Ascending aorta (tissue), 2 donors: ENCODE measurements at regions not wholly inside any gene's neighbourhood (a gene's known extent, or its start where the extent isn't known, plus 50 kb on each side); places are given as distances from the start of the nearest gene placed in this dataset.
"Not testable (repeated sequence)": the region's sequence is repeated elsewhere in the genome, so short reads cannot be mapped to it uniquely, and the experiment has no call there.

Experiments used
- DNase-seq, 2 donors: peaks; one replicate each; pipeline ENCODE4 v3.0.0-alpha.2; 2019; ENCODE audit warnings: low spot score in 2 of 2
- H3K27ac ChIP-seq, 2 donors: fragments of 200-600 bp; sonication (generic); one replicate each; pipeline ENCODE4 v1.5.1; 2016 to 2017; ENCODE audit warnings: mild to moderate bottlenecking in 1 of 2
- H3K27me3 ChIP-seq: fragments of 200-600 bp; sonication (generic); one replicate; pipeline ENCODE4 v1.5.1; 2017
- H3K36me3 ChIP-seq, 2 donors: fragments of 200-600 bp; sonication (generic); one replicate each; pipeline ENCODE4 v1.5.1; 2016
- H3K4me1 ChIP-seq, 2 donors: fragments of 200-600 bp; sonication (generic); one replicate each; pipeline ENCODE4 v1.5.1; 2016 to 2017; ENCODE audit warnings: mild to moderate bottlenecking in 1 of 2
- H3K4me3 ChIP-seq, 2 donors: fragments of 200-600 bp; sonication (generic); one replicate each; pipeline ENCODE4 v1.5.1; 2016 to 2017; ENCODE audit warnings: mild to moderate bottlenecking in 1 of 2
- H3K9me3 ChIP-seq, 2 donors: fragments of 200-600 bp; sonication (generic); one replicate each; pipeline ENCODE4 v1.5.1; 2016
- CTCF ChIP-seq, 3 experiments: fragments of 200-600 bp in 2 of 3; fragments of 450-650 bp in 1 of 3; sonication (generic) in 2 of 3; IDR thresholded peaks; one replicate each; pipeline ENCODE4 v1.5.1; 2016 to 2019; ENCODE audit warnings: antibody characterized with exemption in 3 of 3, mild to moderate bottlenecking in 1 of 3, moderate library complexity in 1 of 3
- intact Hi-C: fragments of 100-400 bp; cut with DNase I; formaldehyde crosslinking; loops from one replicate; pipeline ENCODE4 v1.15.1; 2023

GRCh38 chr2:184137955-184138354, 460.4 kb upstream of the ZNF804A start:
- TF ChIP-seq CTCF (IDR thresholded peaks at IDR 0.05), result no peak
- DNase-seq, result no peak
- Histone ChIP-seq H3K4me1 (no peaks in the 10 kb centered on the region), H3K36me3 (no peaks in the 10 kb centered on the region), H3K27ac (no peak overlapping the region), H3K9me3 (peaks cover 0 to 4% of the 10 kb centered on the region in 2 donors), H3K27me3 (no peaks in the 10 kb centered on the region), H3K4me3 (no peak overlapping the region)
- intact Hi-C loops, result no loop called here

GRCh38 chr2:184141866-184142265, 456.5 kb upstream of the ZNF804A start:
- intact Hi-C loops, result no loop called here
- no peak overlapping the region for H3K27ac ChIP-seq
- no peak for DNase-seq
- TF ChIP-seq CTCF (IDR thresholded peaks at IDR 0.05), result no peak
- no peak overlapping the region for H3K4me3 ChIP-seq
- no peaks in the 10 kb centered on the region for H3K4me1 ChIP-seq
- peaks cover 0 to 4% of the 10 kb centered on the region in 2 donors for H3K9me3 ChIP-seq
- no peaks in the 10 kb centered on the region for H3K36me3 ChIP-seq
- H3K27me3 ChIP-seq, result no peaks in the 10 kb centered on the region

- H3K4me3 ChIP-seq, result no peak overlapping the region
- no peaks in the 10 kb centered on the region for H3K36me3 ChIP-seq
- H3K27ac ChIP-seq, result no peak overlapping the region
- intact Hi-C loops, result no loop called here
- H3K4me1 ChIP-seq, result no peaks in the 10 kb centered on the region
- no peak for DNase-seq
- H3K9me3 ChIP-seq, result peaks cover 0 to 5% of the 10 kb centered on the region in 2 donors
- no peak for TF ChIP-seq CTCF (IDR thresholded peaks at IDR 0.05)
- no peaks in the 10 kb centered on the region for H3K27me3 ChIP-seq
Measured at GRCh38 chr2:184154438-184154837, 443.9 kb upstream of the ZNF804A start.

GRCh38 chr2:184155791-184156190, 442.5 kb upstream of the ZNF804A start:
- DNase-seq, result no peak
- Histone ChIP-seq H3K4me1 (no peaks in the 10 kb centered on the region), H3K9me3 (no peaks in the 10 kb centered on the region), H3K27me3 (no peaks in the 10 kb centered on the region), H3K4me3 (no peak overlapping the region), H3K27ac (no peak overlapping the region), H3K36me3 (no peaks in the 10 kb centered on the region)
- TF ChIP-seq CTCF (IDR thresholded peaks at IDR 0.05), result no peak
- intact Hi-C loops, result no loop called here

GRCh38 chr2:184157141-184157540, 441.2 kb upstream of the ZNF804A start:
- DNase-seq, result no peak
- TF ChIP-seq CTCF (IDR thresholded peaks at IDR 0.05), result no peak
- no peaks in the 10 kb centered on the region for H3K36me3 ChIP-seq
- H3K4me1 ChIP-seq, result no peaks in the 10 kb centered on the region
- intact Hi-C loops, result no loop called here
- H3K9me3 ChIP-seq, result no peaks in the 10 kb centered on the region
- H3K27ac ChIP-seq, result no peak overlapping the region
- H3K27me3 ChIP-seq, result no peaks in the 10 kb centered on the region
- no peak overlapping the region for H3K4me3 ChIP-seq

- Histone ChIP-seq H3K9me3 (no peaks in the 10 kb centered on the region), H3K4me3 (no peak overlapping the region), H3K27me3 (no peaks in the 10 kb centered on the region), H3K27ac (no peak overlapping the region), H3K4me1 (no peaks in the 10 kb centered on the region), H3K36me3 (no peaks in the 10 kb centered on the region)
- intact Hi-C loops, result no loop called here
- no peak for DNase-seq
- TF ChIP-seq CTCF (IDR thresholded peaks at IDR 0.05), result no peak
Measured at GRCh38 chr2:184162426-184162825, 435.9 kb upstream of the ZNF804A start.

- H3K4me1 ChIP-seq, H3K4me3 ChIP-seq, intact Hi-C loops, H3K36me3 ChIP-seq, H3K27ac ChIP-seq, DNase-seq, H3K27me3 ChIP-seq, H3K9me3 ChIP-seq: not testable (repeated sequence)
Measured at GRCh38 chr2:184168823-184169222, 429.5 kb upstream of the ZNF804A start.
